OCI-LY7 (cell line): ENCODE measurements at regions not wholly inside any gene's neighbourhood (a gene's known extent, or its start where the extent isn't known, plus 50 kb on each side); places are given as distances from the start of the nearest gene placed in this dataset.

Source experiments
- CTCF ChIP-seq: fragments of 200-600 bp; sonication (generic); conservative IDR thresholded peaks from 2 replicates; pipeline ENCODE4 v1.5.1; 2014; ENCODE audit warnings: mild to moderate bottlenecking, antibody characterized with exemption, low read length, moderate library complexity, mixed read lengths
- EZH2phosphoT487 ChIP-seq: fragments of 200-600 bp; sonication (generic); IDR thresholded peaks from 2 replicates; pipeline ENCODE4 v1.6.1; 2018; ENCODE audit warnings: low read depth, borderline replicate concordance, mild to moderate bottlenecking, mixed run types, antibody characterized with exemption, low read length, moderate library complexity, mixed read lengths

- TF ChIP-seq CTCF (no peak), EZH2phosphoT487 (no peak)
Observed at GRCh38 chr5:86411596-86411995, 206.1 kb upstream of the COX7C start.
